ENCODE measurements at regions not wholly inside any gene's neighbourhood (a gene's known extent, or its start where the extent isn't known, plus 50 kb on each side); places are given as distances from the start of the nearest gene placed in this dataset.

DNA sequence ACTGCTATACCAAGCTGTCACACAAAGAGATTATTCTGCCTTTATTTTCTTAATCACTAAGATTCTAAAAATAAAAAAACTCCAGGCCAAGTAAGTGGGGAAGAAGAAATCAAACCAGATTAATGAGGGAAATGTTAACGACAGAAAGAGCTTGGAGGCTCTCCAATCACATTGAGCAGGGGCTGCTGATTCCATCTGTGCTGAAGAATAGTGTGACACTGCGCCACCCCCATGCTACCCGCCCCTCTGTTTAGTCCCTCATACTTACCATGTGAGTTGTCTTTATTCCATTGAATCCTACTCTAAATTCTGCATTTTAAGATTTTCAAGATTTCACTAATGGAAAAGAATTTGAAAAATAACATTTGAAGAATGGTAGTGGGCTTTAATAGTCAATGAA lies 998.0 kb upstream of the CDH2 start:
- TF ChIP-seq, protein P1, sequence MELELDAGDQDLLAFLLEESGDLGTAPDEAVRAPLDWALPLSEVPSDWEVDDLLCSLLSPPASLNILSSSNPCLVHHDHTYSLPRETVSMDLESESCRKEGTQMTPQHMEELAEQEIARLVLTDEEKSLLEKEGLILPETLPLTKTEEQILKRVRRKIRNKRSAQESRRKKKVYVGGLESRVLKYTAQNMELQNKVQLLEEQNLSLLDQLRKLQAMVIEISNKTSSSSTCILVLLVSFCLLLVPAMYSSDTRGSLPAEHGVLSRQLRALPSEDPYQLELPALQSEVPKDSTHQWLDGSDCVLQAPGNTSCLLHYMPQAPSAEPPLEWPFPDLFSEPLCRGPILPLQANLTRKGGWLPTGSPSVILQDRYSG (CRISPR knock-in tag; IDR thresholded peaks at IDR 0.05) = no peak
- no peak for TF ChIP-seq HNRNPL (IDR thresholded peaks at IDR 0.05; ENCODE audit: low read depth, low read length)
- no peak for TF ChIP-seq KDM5B (CRISPR knock-in tag; IDR thresholded peaks at IDR 0.05; ENCODE audit: borderline replicate concordance)
- TF ChIP-seq JUN (CRISPR knock-in tag; IDR thresholded peaks at IDR 0.05) = no peak
- no peak for TF ChIP-seq CCAR2 (optimal IDR thresholded peaks at IDR 0.05; ENCODE audit: low read depth, low read length)
- TF ChIP-seq NFATC3 (CRISPR knock-in tag; IDR thresholded peaks at IDR 0.05) = no peak
- TF ChIP-seq NFIC (IDR thresholded peaks at IDR 0.05; ENCODE audit: low read length) = no peak
- no peak for TF ChIP-seq ESRRA (CRISPR knock-in tag; IDR thresholded peaks at IDR 0.05; ENCODE audit: low read depth)
- TF ChIP-seq RAD21 (CRISPR knock-in tag; IDR thresholded peaks at IDR 0.05) = no peak
- TF ChIP-seq POLR2A (IDR thresholded peaks at IDR 0.05; ENCODE audit: insufficient read depth in 1 of 2, low read depth in 2 of 2, low read length in 2 of 2) = no peak
- no peak for TF ChIP-seq MAX (IDR thresholded peaks at IDR 0.05)
